PC-3 (cell line): ENCODE measurements at regions not wholly inside any gene's neighbourhood (a gene's known extent, or its start where the extent isn't known, plus 50 kb on each side); places are given as distances from the start of the nearest gene placed in this dataset.

Experiments
- CTCF ChIP-seq: fragments of 300-600 bp; sonication (generic); conservative IDR thresholded peaks from 2 replicates; pipeline ENCODE4 v1.5.1; 2017; ENCODE audit warnings: antibody characterized with exemption, low read depth, mild to moderate bottlenecking, low read length
- EZH2 ChIP-seq: fragments of 300-600 bp; sonication (generic); IDR thresholded peaks from one replicate; pipeline ENCODE4 v1.6.1; 2017; ENCODE audit warnings: antibody characterized with exemption, mild to moderate bottlenecking, low read length; ENCODE audit not compliant: unreplicated experiment
- EZH2phosphoT487 ChIP-seq: fragments of 300-600 bp; sonication (generic); IDR thresholded peaks from 2 replicates; pipeline ENCODE4 v1.6.1; 2018; ENCODE audit warnings: mild to moderate bottlenecking, antibody characterized with exemption, low read length, borderline replicate concordance

- TF ChIP-seq CTCF (no peak), EZH2 (no peak), EZH2phosphoT487 (no peak)
Measured at GRCh38 chr4:103306870-103307375, 108.8 kb upstream of the CENPE start.
